Stimulated activated memory B cell treated with anti-CD40 and anti-IgM and Interleukin-4, amounts not matched to agents 10 μg/mL and 1 μg/mL and 100 μg/mL, for 72 hours (primary cell): ENCODE measurements at regions not wholly inside any gene's neighbourhood (a gene's known extent, or its start where the extent isn't known, plus 50 kb on each side); places are given as distances from the start of the nearest gene placed in this dataset.

ENCODE experiments used
- ATAC-seq: fragments of 150-1000 bp; cut with Tn5 transposase; 2 replicates; pipeline ENCODE4 v1.10.0; 2021
- H3K27ac Mint-ChIP-seq: one replicate; pipeline ENCODE4 v1.8.0; 2022; ENCODE audit warnings: mild to moderate bottlenecking, mixed read lengths
- H3K27me3 Mint-ChIP-seq: one replicate; pipeline ENCODE4 v1.8.0; 2022; ENCODE audit warnings: mixed read lengths
- H3K36me3 Mint-ChIP-seq: one replicate; pipeline ENCODE4 v1.8.0; 2022; ENCODE audit warnings: mixed read lengths
- H3K4me1 Mint-ChIP-seq: one replicate; pipeline ENCODE4 v1.8.0; 2022; ENCODE audit warnings: mixed read lengths
- H3K4me3 Mint-ChIP-seq: one replicate; pipeline ENCODE4 v1.8.0; 2022; ENCODE audit warnings: mild to moderate bottlenecking, moderate library complexity, mixed read lengths
- H3K9me3 Mint-ChIP-seq: one replicate; pipeline ENCODE4 v1.8.0; 2022; ENCODE audit warnings: mixed read lengths

- Mint-ChIP-seq H3K4me3 (no peak overlapping the region), H3K27ac (no peak overlapping the region), H3K9me3 (peaks cover 5% of the 10 kb centered on the region), H3K36me3 (no peaks in the 10 kb centered on the region), H3K27me3 (no peaks in the 10 kb centered on the region), H3K4me1 (no peaks in the 10 kb centered on the region)
- ATAC-seq = no peak
These were observed 61.5 kb upstream of the NUDT12 start for GRCh38 chr5:103624035-103624480.

GRCh38 chr5:103623425-103623824, 60.8 kb upstream of the NUDT12 start:
- Mint-ChIP-seq H3K27ac (no peak overlapping the region), H3K27me3 (no peaks in the 10 kb centered on the region), H3K4me3 (no peak overlapping the region), H3K4me1 (no peaks in the 10 kb centered on the region), H3K9me3 (peaks cover 5% of the 10 kb centered on the region), H3K36me3 (no peaks in the 10 kb centered on the region)
- ATAC-seq = no peak

- Mint-ChIP-seq H3K27me3 (no peaks in the 10 kb centered on the region), H3K4me1 (no peaks in the 10 kb centered on the region), H3K36me3 (no peaks in the 10 kb centered on the region), H3K27ac (no peak overlapping the region), H3K9me3 (peaks cover 5% of the 10 kb centered on the region), H3K4me3 (no peak overlapping the region)
- no peak for ATAC-seq
These were observed 59.0 kb upstream of the NUDT12 start for GRCh38 chr5:103621548-103621930.

GRCh38 chr5:103620851-103621547, 58.4 kb upstream of the NUDT12 start:
- no peak for ATAC-seq
- Mint-ChIP-seq H3K27ac (no peak overlapping the region), H3K9me3 (peaks cover 5% of the 10 kb centered on the region), H3K27me3 (no peaks in the 10 kb centered on the region), H3K4me3 (no peak overlapping the region), H3K36me3 (no peaks in the 10 kb centered on the region), H3K4me1 (no peaks in the 10 kb centered on the region)

- Mint-ChIP-seq H3K27me3 (no peaks in the 10 kb centered on the region), H3K36me3 (no peaks in the 10 kb centered on the region), H3K4me3 (no peak overlapping the region), H3K9me3 (no peaks in the 10 kb centered on the region), H3K4me1 (no peaks in the 10 kb centered on the region), H3K27ac (no peak overlapping the region)
- ATAC-seq = no peak
These were observed 55.3 kb upstream of the NUDT12 start for GRCh38 chr5:103617913-103618312.

- no peak for ATAC-seq
- Mint-ChIP-seq H3K4me3 (no peak overlapping the region), H3K36me3 (no peaks in the 10 kb centered on the region), H3K27ac (no peak overlapping the region), H3K27me3 (no peaks in the 10 kb centered on the region), H3K4me1 (no peaks in the 10 kb centered on the region), H3K9me3 (no peaks in the 10 kb centered on the region)
These were observed 54.5 kb upstream of the NUDT12 start for GRCh38 chr5:103617090-103617489.

- Mint-ChIP-seq H3K9me3 (no peaks in the 10 kb centered on the region), H3K4me1 (no peaks in the 10 kb centered on the region), H3K27me3 (no peaks in the 10 kb centered on the region), H3K27ac (no peak overlapping the region), H3K4me3 (no peak overlapping the region), H3K36me3 (no peaks in the 10 kb centered on the region)
- no peak for ATAC-seq
These were observed 50.0 kb upstream of the NUDT12 start for GRCh38 chr5:103612545-103612944.
